Stimulated activated CD8-positive, alpha-beta memory T cell treated with anti-CD3 and anti-CD28 coated beads, Interleukin-15, amount 100 ng/mL, for 24 hours (primary cell): ENCODE measurements at regions not wholly inside any gene's neighbourhood (a gene's known extent, or its start where the extent isn't known, plus 50 kb on each side); places are given as distances from the start of the nearest gene placed in this dataset.
"Not testable (repeated sequence)": the region's sequence is repeated elsewhere in the genome, so short reads cannot be mapped to it uniquely, and the experiment has no call there.

ENCODE experiments used
- DNase-seq: peaks from one replicate; pipeline ENCODE4 v3.0.0-alpha.2; 2020; ENCODE audit warnings: low read depth

- no peak for DNase-seq
Measured at GRCh38 chr2:16203069-16203468, 262.7 kb downstream of the MYCN start.

GRCh38 chr2:16202266-16203020 lies 262.1 kb downstream of the MYCN start:
- no peak for DNase-seq

- DNase-seq = no peak
Measured at GRCh38 chr2:16201848-16202247, 261.5 kb downstream of the MYCN start.

DNA sequence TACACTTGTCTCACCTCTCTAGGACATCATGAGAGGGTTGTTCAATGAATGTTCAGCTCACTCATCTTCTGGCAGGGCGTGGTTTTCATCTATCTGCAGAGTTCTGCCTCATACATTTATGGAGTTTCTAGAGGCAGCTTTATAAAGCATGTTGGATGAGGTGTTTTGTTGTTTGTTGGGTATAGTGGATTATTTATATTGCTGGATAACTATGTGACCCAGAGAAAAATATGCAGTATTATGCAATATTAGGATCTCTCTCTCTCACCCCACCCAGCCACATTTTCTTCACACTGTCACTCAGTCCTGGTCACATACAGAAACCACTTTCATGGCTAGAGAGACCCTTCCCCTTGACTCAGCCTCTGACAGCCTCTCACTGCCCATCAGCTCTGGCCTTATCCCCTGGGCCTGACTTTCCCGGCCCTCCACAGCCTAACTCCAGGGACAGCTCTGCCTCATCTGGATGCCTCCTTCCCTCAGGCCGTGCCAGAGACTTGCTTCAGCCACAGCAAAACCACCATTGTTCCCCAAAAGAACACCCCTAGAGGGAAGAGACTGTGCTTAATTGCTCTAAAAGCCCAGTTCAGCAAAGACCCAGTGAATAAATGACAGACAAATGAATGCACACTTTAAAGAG lies 260.3 kb downstream of the MYCN start:
- no peak for DNase-seq

- DNase-seq = no peak
Measured at GRCh38 chr2:16199882-16200553, 259.7 kb downstream of the MYCN start.

DNA sequence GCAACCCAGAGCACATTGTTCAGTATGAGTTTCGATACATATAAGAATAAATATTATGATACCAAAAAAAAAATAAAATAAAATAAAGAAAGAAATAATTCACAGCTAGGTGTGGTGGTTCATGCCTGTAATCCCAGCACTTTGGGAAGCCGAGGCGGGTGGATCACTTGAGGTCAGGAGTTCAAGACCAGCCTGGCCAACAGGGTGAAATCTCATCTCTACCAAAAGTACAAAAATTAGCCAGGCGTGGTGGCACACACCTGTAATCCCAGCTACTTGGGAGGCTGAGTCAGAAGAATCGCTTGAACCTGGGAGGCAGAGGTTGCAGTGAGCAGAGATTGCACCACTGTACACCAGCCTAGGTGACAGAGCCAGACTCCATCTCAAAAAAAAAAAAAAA lies 258.9 kb downstream of the MYCN start:
- not testable (repeated sequence) for DNase-seq

- no peak for DNase-seq
Measured at GRCh38 chr2:16198166-16198912, 258.0 kb downstream of the MYCN start.

- DNase-seq = no peak
Measured at GRCh38 chr2:16197504-16198147, 257.3 kb downstream of the MYCN start.

DNA sequence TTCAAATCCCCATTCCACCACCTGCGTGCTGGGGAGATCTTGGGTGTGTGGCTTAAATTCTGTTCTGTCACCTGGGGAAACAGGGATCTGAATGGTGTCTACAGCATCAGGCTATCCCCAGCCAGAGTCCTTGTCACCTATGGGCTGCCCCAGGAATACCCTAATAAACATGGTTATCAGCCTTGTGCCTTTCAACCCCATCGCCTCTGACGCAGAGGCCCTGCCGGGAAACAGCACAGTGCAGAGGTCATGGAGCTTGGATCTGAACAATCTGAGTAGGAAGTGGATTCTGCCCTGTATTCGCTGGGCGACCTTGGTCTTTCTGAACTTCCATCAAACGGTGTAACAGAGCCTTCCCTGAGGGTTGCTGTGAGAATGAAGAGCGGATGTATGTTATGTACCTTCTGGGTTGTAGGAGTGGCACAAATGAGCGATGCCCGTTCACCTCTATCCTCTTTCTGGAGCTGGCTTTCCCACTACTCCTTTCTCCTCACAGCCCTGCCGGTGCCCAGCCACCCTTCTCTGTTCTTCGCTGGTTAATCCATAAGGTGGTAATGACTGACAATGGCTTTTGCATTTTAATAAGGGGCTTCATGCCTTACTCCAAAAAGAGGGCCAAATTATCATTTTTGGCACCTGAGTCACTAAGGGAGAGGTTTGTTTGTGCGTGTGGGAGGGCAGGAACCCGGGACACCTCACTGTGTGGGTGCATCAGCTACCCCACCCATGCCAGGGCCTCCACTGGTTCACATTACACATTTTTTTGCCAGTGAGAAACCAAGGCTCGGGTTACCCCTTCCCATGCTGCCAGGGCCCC lies 256.5 kb downstream of the MYCN start:
- no peak for DNase-seq

DNA sequence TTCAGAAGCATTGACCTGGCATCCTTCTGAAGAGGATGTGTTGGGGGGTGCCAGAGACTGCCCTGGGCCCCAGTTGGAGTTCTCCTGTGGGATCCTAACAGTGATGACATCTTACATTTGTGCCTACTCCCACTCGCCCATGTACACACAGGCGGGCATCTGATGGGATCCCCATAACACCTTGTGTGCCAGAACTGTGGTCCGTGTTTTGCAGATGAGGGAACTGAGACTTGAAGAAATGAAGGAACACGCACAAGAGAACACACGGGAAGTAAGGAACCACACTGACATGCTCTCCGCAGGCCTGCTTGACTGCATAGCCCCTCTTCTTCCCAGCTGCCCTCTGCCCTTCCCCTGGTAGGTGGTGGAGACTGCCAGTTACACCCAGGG lies 255.3 kb downstream of the MYCN start:
- no peak for DNase-seq

- no peak for DNase-seq
Measured at GRCh38 chr2:16194931-16195680, 254.8 kb downstream of the MYCN start.

GRCh38 chr2:16194530-16194929 lies 254.2 kb downstream of the MYCN start:
- DNase-seq = no peak

DNA sequence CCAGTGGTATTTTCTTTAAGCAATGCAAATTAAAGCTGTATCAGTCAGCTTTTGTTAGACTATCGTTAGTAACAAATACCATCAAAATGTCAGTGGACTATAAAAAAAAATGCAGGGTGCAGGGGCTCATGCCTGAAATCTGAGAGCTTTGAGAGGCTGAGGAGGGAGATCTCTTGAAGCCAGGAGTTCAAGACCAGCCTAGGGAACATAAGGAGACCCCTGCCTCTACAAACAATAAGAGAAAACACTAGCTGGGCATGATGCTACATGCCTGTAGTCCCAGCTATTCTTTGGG lies 253.7 kb downstream of the MYCN start:
- DNase-seq = no peak

DNA sequence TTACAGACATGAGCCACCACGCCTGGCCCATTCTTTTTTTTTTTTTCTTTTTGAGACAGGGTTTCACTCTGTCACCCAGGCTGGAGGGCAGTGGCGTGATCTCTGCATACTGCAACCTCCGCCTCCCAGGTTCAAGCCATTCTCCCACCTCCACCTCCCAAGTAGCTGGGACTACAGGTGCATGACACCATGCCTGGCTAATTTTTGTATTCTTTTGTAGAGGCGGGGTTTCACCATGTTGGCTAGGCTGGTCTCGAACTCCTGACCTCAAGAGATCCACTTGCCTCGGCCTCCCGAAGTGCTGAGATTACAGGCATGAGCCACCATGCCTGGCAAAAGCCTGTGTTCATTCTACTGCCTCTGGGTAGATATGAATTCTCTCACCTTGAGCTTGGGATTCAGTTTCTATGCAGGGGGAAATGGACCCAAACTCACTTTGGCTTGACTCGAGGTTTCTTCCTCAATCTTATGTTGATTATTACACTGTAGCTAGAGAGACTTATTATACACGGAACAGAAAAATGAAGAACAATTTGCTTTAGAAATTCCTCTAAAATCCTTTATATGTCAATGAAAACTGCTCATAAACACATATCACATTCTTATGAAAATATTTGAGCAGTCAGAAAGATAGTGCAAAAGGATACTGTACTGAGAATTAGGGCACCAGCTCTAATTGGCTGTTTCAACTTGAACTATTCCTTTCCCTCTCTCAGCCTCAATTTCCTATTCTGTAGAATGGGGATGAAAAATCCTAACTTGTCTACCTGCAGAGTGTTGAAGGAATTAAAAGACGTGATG lies 252.3 kb downstream of the MYCN start:
- DNase-seq = no peak

DNA sequence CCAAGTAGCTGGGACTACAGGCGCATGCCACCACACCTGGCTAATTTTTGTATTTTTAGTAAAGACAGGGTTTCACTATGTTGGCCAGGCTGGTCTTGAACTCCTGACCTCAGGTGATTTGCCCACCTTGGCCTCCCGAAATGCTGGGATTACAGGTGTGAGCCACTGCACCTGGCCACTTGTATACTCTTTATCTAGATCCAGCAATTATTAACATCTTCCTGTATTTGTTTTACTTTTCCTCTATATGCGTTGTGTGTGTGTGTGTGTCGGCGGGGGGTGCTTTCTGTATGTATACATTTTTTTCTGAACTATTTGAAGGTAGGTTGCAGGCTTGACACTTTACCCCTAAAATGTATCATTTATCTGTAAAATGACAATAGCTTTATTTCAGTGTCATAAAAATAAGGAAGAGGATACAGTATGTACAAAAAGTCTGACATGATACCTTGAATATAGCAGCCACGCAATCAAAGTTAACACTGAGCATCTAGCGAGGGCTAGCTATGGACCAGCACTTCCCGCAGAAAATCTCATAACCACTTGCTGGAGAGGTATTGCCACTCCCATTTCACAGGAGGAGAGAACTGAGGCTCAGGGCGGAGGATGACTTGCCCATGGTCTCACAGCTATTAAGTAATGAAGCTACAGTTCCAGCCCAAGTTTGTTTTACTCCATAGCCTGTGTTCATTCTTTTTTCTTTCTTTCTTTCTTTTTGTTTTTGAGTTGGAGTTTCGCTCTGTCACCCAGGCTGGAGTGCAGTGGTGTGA lies 251.3 kb downstream of the MYCN start:
- DNase-seq = no peak

- no peak for DNase-seq
Measured at GRCh38 chr2:16190446-16191270, 250.3 kb downstream of the MYCN start.

- DNase-seq = no peak
Measured at GRCh38 chr2:16189836-16190160, 249.4 kb downstream of the MYCN start.
